ENCODE measurements at regions not wholly inside any gene's neighbourhood (a gene's known extent, or its start where the extent isn't known, plus 50 kb on each side); places are given as distances from the start of the nearest gene placed in this dataset.

- ATAC-seq, result no peak
- TF ChIP-seq ESRRG (CRISPR knock-in tag; IDR thresholded peaks at IDR 0.05) (no peak), RARB (CRISPR knock-in tag; IDR thresholded peaks at IDR 0.05) (no peak), CSRNP3 (CRISPR knock-in tag; IDR thresholded peaks at IDR 0.05) (no peak), GLIS3 (CRISPR knock-in tag; IDR thresholded peaks at IDR 0.05) (no peak), TOX (CRISPR knock-in tag; IDR thresholded peaks at IDR 0.05; ENCODE audit: borderline replicate concordance) (no peak), ZFP30 (CRISPR knock-in tag; IDR thresholded peaks at IDR 0.05) (no peak), SNAI2 (CRISPR knock-in tag; IDR thresholded peaks at IDR 0.05) (no peak), ZFP3 (CRISPR knock-in tag; IDR thresholded peaks at IDR 0.05) (no peak), CSDC2 (CRISPR knock-in tag; IDR thresholded peaks at IDR 0.05) (no peak), ARNTL (CRISPR knock-in tag; IDR thresholded peaks at IDR 0.05; ENCODE audit: borderline replicate concordance, low read depth) (no peak), OSR1 (CRISPR knock-in tag; IDR thresholded peaks at IDR 0.05) (no peak)
Measured at GRCh38 chr2:45153121-45153520, 143.9 kb upstream of the SIX2 start.

DNA sequence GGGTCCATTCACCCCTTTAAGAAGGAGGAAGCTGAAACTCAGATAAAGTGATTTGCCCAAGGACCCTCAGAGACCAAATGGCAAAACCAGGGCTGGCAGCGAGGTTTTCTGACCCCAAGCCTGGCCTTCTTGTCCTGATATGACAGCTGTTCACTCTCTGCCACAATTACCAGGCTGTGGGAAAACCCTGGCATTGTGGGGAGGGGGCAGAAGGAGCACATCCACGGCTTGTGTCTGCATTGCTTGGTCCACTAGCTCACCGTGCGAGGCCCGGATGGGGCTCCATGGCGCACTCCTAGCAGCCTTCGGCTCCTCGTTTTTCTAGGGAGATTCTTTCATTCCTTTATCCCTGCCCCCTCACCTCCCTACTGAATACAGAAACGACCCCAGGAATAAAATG, 143.4 kb upstream of the SIX2 start:
- ATAC-seq, result no peak
- TF ChIP-seq ISL1 (CRISPR knock-in tag; IDR thresholded peaks at IDR 0.05) (no peak), PPARA (CRISPR knock-in tag; IDR thresholded peaks at IDR 0.05; ENCODE audit: borderline replicate concordance) (no peak), BACH2 (CRISPR knock-in tag; IDR thresholded peaks at IDR 0.05; ENCODE audit: borderline replicate concordance) (no peak), GLIS3 (CRISPR knock-in tag; IDR thresholded peaks at IDR 0.05) (no peak), CSRNP3 (CRISPR knock-in tag; IDR thresholded peaks at IDR 0.05) (no peak), OSR1 (CRISPR knock-in tag; IDR thresholded peaks at IDR 0.05) (no peak), TCF4 (CRISPR knock-in tag; IDR thresholded peaks at IDR 0.05; ENCODE audit: borderline replicate concordance) (no peak), SNAI2 (CRISPR knock-in tag; IDR thresholded peaks at IDR 0.05) (no peak), ZNF565 (CRISPR knock-in tag; conservative IDR thresholded peaks at IDR 0.05; ENCODE audit: low read depth) (no peak), TSHZ2 (CRISPR knock-in tag; IDR thresholded peaks at IDR 0.05) (no peak), ZFP3 (CRISPR knock-in tag; IDR thresholded peaks at IDR 0.05) (no peak), ARNTL (CRISPR knock-in tag; IDR thresholded peaks at IDR 0.05; ENCODE audit: borderline replicate concordance, low read depth) (no peak), ZC3H10 (CRISPR knock-in tag; IDR thresholded peaks at IDR 0.05) (no peak), CREB5 (CRISPR knock-in tag; IDR thresholded peaks at IDR 0.05; ENCODE audit: low read depth) (no peak), ZNF8 (CRISPR knock-in tag; IDR thresholded peaks at IDR 0.05) (no peak)
- TF ChIP-seq, protein P1, sequence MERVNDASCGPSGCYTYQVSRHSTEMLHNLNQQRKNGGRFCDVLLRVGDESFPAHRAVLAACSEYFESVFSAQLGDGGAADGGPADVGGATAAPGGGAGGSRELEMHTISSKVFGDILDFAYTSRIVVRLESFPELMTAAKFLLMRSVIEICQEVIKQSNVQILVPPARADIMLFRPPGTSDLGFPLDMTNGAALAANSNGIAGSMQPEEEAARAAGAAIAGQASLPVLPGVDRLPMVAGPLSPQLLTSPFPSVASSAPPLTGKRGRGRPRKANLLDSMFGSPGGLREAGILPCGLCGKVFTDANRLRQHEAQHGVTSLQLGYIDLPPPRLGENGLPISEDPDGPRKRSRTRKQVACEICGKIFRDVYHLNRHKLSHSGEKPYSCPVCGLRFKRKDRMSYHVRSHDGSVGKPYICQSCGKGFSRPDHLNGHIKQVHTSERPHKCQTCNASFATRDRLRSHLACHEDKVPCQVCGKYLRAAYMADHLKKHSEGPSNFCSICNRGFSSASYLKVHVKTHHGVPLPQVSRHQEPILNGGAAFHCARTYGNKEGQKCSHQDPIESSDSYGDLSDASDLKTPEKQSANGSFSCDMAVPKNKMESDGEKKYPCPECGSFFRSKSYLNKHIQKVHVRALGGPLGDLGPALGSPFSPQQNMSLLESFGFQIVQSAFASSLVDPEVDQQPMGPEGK (CRISPR knock-in tag; IDR thresholded peaks at IDR 0.05; ENCODE audit: borderline replicate concordance), result no peak

- no peak for TF ChIP-seq TOX (CRISPR knock-in tag; IDR thresholded peaks at IDR 0.05; ENCODE audit: borderline replicate concordance)
- TF ChIP-seq PPARA (CRISPR knock-in tag; IDR thresholded peaks at IDR 0.05; ENCODE audit: borderline replicate concordance), result no peak
- TF ChIP-seq CSRNP3 (CRISPR knock-in tag; IDR thresholded peaks at IDR 0.05), result no peak
- no peak for TF ChIP-seq RARB (CRISPR knock-in tag; IDR thresholded peaks at IDR 0.05)
- no peak for TF ChIP-seq TSHZ2 (CRISPR knock-in tag; IDR thresholded peaks at IDR 0.05)
- no peak for TF ChIP-seq CSDC2 (CRISPR knock-in tag; IDR thresholded peaks at IDR 0.05)
- TF ChIP-seq SNAI2 (CRISPR knock-in tag; IDR thresholded peaks at IDR 0.05), result no peak
Measured at GRCh38 chr2:45145073-45145899, 136.0 kb upstream of the SIX2 start.

More at GRCh38 chr2:45145073-45145899, 136.0 kb upstream of the SIX2 start:
- ATAC-seq, result no peak
